SU-DHL-6 (cell line): ENCODE measurements at regions not wholly inside any gene's neighbourhood (a gene's known extent, or its start where the extent isn't known, plus 50 kb on each side); places are given as distances from the start of the nearest gene placed in this dataset.

Source experiments
- H2AFZ ChIP-seq: fragments of 200-600 bp; sonication (generic); 2 replicates; pipeline ENCODE4 v1.6.1; 2014; ENCODE audit warnings: low read depth, mild to moderate bottlenecking, moderate library complexity, mixed read lengths, antibody characterized with exemption, low read length; ENCODE audit not compliant: severe bottlenecking
- H3F3A ChIP-seq: fragments of 200-600 bp; shearing (Covaris generic); 2 replicates; pipeline ENCODE4 v1.6.0; 2016; ENCODE audit warnings: antibody characterized with exemption, mild to moderate bottlenecking; ENCODE audit not compliant: insufficient read depth
- H3K27ac ChIP-seq: fragments of 200-600 bp; sonication (generic); 2 replicates; pipeline ENCODE4 v1.5.1; 2016; ENCODE audit warnings: low read depth, mild to moderate bottlenecking, low read length, moderate library complexity, mixed read lengths
- H3K27me3 ChIP-seq: fragments of 200-600 bp; sonication (generic), shearing (Covaris generic); 2 replicates; pipeline ENCODE4 v1.6.0; 2014; ENCODE audit warnings: mild to moderate bottlenecking, low read length
- H3K36me3 ChIP-seq: fragments of 200-600 bp; sonication (generic); 2 replicates; pipeline ENCODE4 v1.6.1; 2014; ENCODE audit warnings: mild to moderate bottlenecking, low read length, mixed read lengths
- H3K4me2 ChIP-seq: fragments of 300-600, 200-600 bp; shearing (Covaris generic), sonication (generic); 2 replicates; pipeline ENCODE4 v1.6.0; 2014; ENCODE audit warnings: low read length, low read depth, mild to moderate bottlenecking; ENCODE audit not compliant: poor library complexity, severe bottlenecking
- H3K4me3 ChIP-seq: fragments of 200-600 bp; sonication (generic); 2 replicates; pipeline ENCODE4 v1.5.1; 2014; ENCODE audit warnings: antibody characterized with exemption, low read length, mild to moderate bottlenecking, mixed read lengths; ENCODE audit not compliant: insufficient read depth, poor library complexity, severe bottlenecking
- H3K79me2 ChIP-seq: fragments of 200-600 bp; sonication (generic); 2 replicates; pipeline ENCODE4 v1.6.1; 2014; ENCODE audit warnings: mild to moderate bottlenecking, low read length, moderate library complexity; ENCODE audit not compliant: insufficient read depth
- H3K9ac ChIP-seq: fragments of 200-600 bp; sonication (generic); 2 replicates; pipeline ENCODE4 v1.7.0; 2014; ENCODE audit warnings: mild to moderate bottlenecking, low read length
- H3K9me2 ChIP-seq: fragments of 200-600 bp; sonication (generic); replicated peaks from 2 replicates; pipeline ENCODE4 v1.6.1; 2014; ENCODE audit warnings: low read length; ENCODE audit not compliant: insufficient read depth
- H3K9me3 ChIP-seq: fragments of 200-600 bp; sonication (generic); 2 replicates; pipeline ENCODE4 v1.6.1; 2014; ENCODE audit warnings: low read length, mixed read lengths; ENCODE audit not compliant: insufficient read depth
- H4K20me1 ChIP-seq: fragments of 200-600 bp; sonication (generic); 2 replicates; pipeline ENCODE4 v1.6.1; 2014; ENCODE audit warnings: low read depth, mild to moderate bottlenecking, antibody characterized with exemption, low read length, moderate library complexity, mixed read lengths
- EZH2phosphoT487 ChIP-seq: fragments of 200-600 bp; sonication (generic), shearing (Covaris generic); conservative IDR thresholded peaks from 2 replicates; pipeline ENCODE4 v1.6.1; 2018; ENCODE audit warnings: mild to moderate bottlenecking, antibody characterized with exemption, low read length, moderate library complexity, mixed read lengths
- TF ChIP-seq, protein P1 (sequence below): fragments of 200-600 bp; sonication (generic); IDR thresholded peaks from one replicate; pipeline ENCODE4 v1.5.1; 2017; ENCODE audit warnings: antibody characterized with exemption, mild to moderate bottlenecking, low read length, moderate library complexity; ENCODE audit not compliant: insufficient read depth, poor library complexity, severe bottlenecking

DNA sequence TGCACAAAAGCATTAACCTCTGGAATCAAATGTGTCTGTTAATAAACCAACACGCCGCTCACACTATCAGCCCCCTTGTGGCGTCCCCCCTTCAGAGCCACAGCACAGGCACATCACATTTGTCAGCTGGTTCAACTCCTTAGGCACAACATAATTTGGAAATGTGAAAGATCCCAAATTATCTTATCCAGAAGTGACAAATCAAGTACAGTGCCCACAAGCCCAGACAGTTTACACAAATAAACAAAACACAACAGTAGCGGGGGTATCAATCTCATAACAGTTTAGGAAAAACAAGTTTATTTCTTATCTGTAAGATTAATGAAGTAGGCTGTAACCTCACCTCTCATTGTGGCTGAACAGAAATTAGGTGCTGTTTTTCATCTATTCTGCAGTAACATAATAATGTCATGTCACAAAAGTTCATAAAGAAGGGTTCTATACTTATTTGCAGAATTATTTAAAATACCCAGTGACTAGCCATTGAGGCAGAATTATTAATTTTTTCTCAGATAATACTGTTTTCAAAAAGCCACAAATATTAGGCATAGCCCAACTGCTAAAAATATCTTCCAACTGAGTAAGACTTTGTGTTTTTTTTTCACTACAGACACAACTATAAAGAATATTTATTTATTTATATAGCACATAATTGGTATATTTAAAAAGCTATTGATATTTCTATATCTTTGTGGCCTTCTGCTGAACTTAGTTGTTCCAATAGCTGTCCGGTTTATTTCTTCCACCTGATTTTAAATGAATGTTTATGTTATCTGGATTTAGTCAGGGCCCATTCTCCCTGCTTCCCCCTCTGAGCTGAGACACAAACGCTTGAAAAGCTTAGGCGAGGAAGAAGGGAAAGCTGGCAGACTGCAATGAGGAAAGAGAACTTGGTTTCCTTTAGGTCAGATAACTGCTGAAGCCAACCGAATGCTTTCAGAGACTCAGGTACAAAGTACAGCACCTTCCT is 214.7 kb downstream of the QDPR start:
- H3K27ac ChIP-seq, result no peak overlapping the region
- no peaks in the 10 kb centered on the region for H3K27me3 ChIP-seq
- H3K36me3 ChIP-seq, result no peaks in the 10 kb centered on the region
- no peaks in the 10 kb centered on the region for H3F3A ChIP-seq
- H3K79me2 ChIP-seq, result no peaks in the 10 kb centered on the region
- no peak overlapping the region for H3K4me3 ChIP-seq
- no peak overlapping the region for H3K9ac ChIP-seq
- TF ChIP-seq, protein P1, sequence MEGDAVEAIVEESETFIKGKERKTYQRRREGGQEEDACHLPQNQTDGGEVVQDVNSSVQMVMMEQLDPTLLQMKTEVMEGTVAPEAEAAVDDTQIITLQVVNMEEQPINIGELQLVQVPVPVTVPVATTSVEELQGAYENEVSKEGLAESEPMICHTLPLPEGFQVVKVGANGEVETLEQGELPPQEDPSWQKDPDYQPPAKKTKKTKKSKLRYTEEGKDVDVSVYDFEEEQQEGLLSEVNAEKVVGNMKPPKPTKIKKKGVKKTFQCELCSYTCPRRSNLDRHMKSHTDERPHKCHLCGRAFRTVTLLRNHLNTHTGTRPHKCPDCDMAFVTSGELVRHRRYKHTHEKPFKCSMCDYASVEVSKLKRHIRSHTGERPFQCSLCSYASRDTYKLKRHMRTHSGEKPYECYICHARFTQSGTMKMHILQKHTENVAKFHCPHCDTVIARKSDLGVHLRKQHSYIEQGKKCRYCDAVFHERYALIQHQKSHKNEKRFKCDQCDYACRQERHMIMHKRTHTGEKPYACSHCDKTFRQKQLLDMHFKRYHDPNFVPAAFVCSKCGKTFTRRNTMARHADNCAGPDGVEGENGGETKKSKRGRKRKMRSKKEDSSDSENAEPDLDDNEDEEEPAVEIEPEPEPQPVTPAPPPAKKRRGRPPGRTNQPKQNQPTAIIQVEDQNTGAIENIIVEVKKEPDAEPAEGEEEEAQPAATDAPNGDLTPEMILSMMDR, result no peak
- no peak for TF ChIP-seq EZH2phosphoT487
- no peaks in the 10 kb centered on the region for H4K20me1 ChIP-seq
- H3K4me2 ChIP-seq, result no peak overlapping the region
- no peaks in the 10 kb centered on the region for H3K9me3 ChIP-seq
- H3K9me2 ChIP-seq, result no peaks in the 10 kb centered on the region
- H2AFZ ChIP-seq, result no peak overlapping the region

DNA sequence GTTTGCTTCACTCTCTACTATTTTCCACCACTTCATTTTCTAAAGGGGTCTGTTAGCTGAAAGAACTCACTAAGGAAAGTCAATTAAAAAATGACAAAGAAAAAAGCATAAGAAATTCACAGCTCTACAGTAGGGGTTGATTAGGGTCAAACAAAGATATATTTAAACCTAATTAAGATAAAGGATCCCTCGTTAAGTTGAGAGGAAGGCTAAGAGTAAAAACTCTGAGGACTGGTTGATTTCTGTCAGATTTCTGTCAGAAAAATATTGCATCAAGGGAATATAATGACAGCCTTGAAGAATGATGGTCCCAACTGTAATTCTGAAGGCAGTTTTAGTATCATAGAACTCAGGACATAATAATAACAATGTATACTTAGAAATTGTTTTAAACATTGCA is 218.0 kb downstream of the QDPR start:
- H3K4me2 ChIP-seq, result no peak overlapping the region

DNA sequence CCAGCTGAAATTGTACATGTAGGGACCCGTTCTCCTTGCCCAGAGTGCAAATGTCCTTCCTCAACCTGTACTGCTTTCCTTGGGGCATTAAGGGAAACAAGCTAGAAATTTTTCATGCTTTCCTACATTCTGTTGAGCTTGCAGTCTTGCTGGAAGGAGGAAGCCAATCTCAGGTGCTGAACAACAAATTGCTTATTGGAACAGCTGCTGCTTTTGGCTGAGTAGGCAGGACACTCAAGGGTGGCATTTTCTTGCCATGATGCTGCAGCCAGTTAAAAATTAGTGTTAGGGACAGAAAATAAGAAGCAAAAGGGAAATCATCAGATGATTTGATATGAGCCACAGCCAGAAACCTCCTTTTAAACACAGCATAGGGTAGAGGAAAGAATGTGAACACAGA is 223.7 kb downstream of the QDPR start:
- Histone ChIP-seq H4K20me1 (no peaks in the 10 kb centered on the region), H3K27me3 (no peaks in the 10 kb centered on the region), H3K9me3 (no peaks in the 10 kb centered on the region), H3K79me2 (no peaks in the 10 kb centered on the region), H3K4me3 (no peak overlapping the region), H3K4me2 (no peak overlapping the region), H3K36me3 (no peaks in the 10 kb centered on the region), H3F3A (no peaks in the 10 kb centered on the region), H2AFZ (no peak overlapping the region), H3K9ac (no peak overlapping the region), H3K9me2 (no peaks in the 10 kb centered on the region), H3K27ac (no peak overlapping the region)
- TF ChIP-seq, protein P1, result no peak
- no peak for TF ChIP-seq EZH2phosphoT487

More for the DNA sequence above, 218.0 kb downstream of the QDPR start:
- H3K9me2 ChIP-seq, result no peaks in the 10 kb centered on the region
- no peaks in the 10 kb centered on the region for H3K9me3 ChIP-seq
- no peak overlapping the region for H3K4me3 ChIP-seq
- H2AFZ ChIP-seq, result no peak overlapping the region
- H3K27me3 ChIP-seq, result no peaks in the 10 kb centered on the region
- H3K9ac ChIP-seq, result no peak overlapping the region
- no peaks in the 10 kb centered on the region for H4K20me1 ChIP-seq
- H3K36me3 ChIP-seq, result no peaks in the 10 kb centered on the region
- no peak for TF ChIP-seq EZH2phosphoT487
- TF ChIP-seq, protein P1, result no peak
- no peak overlapping the region for H3K27ac ChIP-seq
- H3K79me2 ChIP-seq, result no peaks in the 10 kb centered on the region
- no peaks in the 10 kb centered on the region for H3F3A ChIP-seq
